ENCODE measurements at regions not wholly inside any gene's neighbourhood (a gene's known extent, or its start where the extent isn't known, plus 50 kb on each side); places are given as distances from the start of the nearest gene placed in this dataset.

- DNase-seq, result no peak
Observed at GRCh38 chr3:72255791-72256559, 471.0 kb upstream of the PROK2 start.

DNA sequence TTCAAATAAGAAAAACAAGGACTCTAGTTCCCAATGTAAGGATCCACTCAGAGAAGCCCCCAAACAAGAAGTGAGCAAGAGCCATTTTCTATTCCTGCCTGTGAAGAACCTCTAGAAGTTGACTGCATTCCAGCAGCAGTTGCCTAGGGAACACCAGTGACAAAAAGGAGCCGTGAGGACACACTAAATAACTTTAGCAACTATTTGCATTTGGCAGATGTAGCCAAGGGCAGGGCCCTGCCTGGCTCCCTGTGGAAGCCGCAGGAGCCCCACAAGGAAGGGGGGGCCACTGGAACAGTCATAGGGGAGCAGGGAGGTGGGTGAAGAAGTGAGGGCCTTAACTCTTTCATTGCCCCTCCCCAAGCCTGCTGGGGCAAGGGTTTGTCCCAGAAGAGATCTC is 470.2 kb upstream of the PROK2 start:
- DNase-seq, result no peak

GRCh38 chr3:72254483-72254882 is 469.5 kb upstream of the PROK2 start:
- DNase-seq, result no peak

DNA sequence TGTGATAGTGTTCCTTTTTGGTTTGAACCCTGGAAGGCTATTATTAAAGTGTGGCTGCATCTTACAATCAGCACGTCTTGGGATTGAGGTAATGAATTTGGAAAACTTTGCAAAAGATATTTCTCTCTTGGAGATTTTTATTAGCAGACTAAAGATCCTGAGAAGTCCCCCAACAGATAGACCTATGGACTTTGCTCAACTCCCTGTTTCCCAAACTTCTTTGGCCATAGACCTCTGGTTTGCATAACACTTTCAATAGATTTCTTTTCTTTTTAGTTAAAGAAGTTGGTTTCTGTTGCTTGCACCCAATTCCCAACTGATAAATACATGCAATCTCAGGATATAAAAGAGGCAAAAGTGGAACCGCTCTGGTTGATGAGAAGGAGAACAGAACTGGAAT is 465.8 kb upstream of the PROK2 start:
- no peak for DNase-seq

- no peak for DNase-seq
Observed at GRCh38 chr3:72248869-72249268, 463.9 kb upstream of the PROK2 start.

GRCh38 chr3:72248389-72248761 is 463.4 kb upstream of the PROK2 start:
- no peak for DNase-seq

DNA sequence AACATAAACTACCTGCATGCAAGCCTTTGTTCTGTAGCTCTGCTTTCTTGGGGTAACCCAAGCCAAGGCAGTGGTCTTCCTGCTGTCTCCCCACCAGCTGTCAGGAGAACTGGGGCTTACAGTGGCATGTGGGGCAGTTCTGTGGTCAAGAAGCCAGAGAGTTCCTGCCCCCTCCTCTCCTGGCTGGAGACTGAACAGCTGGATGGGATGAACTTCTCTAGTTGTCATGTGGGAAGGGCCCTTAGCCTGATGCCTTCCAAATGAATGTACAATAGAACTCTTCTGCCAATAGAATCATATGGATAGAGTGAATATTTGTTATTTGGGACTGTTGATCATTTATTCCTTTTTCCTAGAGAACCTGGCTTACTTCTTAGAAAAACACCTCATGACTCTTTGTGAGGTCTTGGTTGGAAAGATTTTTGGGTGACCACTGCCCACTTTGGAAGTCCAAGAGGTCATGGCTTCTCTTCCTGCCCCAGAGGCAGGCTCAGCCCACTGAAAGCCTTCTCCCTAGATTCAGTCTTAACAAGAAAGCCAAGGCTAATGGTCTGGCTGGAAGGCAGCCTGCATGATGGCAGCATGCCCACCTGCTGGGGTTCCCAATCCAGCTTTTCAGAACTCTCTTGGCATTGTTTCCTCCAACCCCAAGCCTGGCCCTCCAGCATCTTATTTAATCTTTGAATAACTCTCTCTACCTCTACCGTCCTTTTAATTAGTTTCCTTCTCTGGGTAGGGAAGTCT is 462.9 kb upstream of the PROK2 start:
- no peak for DNase-seq

DNA sequence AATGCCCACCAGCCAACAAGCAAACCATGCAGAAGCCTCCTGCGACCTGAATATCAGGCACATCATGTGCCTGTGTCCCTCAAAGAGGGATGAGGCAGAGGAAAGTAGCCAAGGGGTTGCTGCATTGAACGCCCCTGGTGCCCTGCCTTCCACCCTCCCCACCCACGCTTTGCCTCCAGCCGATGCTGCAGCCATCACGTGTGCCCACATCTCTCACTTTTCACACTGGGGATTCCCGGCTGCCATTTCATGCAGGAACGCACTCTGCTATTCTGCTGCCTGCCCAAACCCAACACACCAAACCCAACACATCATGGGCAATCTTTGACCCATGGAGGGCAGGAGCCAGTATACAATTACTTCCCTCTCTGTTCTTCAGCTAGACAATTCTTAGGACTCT is 462.2 kb upstream of the PROK2 start:
- no peak for DNase-seq

DNA sequence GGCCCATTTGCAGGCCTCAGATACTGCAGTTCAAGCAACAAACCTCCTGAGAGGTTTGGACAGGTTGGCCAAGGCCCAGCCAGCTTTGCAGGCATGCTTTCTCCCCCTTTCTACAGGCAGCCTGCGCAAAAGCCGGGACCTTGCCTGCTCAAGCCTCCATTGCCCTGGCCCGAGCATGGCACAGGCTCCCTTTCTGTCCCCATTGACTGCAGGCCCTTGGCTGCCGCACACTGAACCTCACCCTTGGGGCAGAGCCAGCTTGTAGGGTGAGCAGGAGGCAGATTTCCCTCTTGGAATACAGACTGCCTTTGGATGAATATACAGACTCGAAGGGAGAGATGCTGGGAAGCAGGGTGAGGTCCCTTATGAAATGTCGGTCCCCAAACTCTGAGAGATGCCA is 461.7 kb upstream of the PROK2 start:
- no peak for DNase-seq

DNA sequence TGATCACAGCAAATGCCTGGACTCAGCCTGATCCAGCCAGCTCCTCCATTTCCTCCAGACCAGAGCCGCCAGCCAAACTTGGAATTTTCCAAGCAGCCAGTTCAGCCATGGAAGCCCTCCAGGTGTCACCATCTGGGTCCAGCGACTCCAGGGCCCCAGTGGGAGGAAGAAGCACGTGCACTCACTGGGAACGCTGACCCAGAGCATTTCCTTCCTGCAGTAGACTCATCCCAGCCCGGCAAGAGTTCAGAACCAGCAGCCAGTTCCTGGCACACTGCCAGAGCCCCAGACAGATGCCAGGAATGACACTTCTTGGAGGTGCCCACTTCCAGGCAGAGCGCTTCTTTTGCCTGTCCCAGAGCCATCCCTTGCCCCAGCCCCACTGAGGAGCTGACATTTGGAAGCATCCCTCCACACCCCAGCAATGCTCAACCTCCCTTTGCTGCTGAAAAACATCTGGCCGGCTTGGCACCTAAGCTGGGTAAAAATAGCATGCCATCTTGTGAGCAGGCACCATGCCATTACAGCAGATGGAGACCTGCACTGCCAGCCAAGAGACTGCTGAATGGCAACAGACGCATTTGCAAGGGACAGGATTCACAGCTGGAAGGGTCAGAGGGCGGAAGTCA is 460.3 kb upstream of the PROK2 start:
- peak; percentile 61 for DNase-seq

- no peak for DNase-seq
Observed at GRCh38 chr3:72244396-72244795, 459.4 kb upstream of the PROK2 start.

- DNase-seq, result no peak
Observed at GRCh38 chr3:72242326-72242725, 457.4 kb upstream of the PROK2 start.

DNA sequence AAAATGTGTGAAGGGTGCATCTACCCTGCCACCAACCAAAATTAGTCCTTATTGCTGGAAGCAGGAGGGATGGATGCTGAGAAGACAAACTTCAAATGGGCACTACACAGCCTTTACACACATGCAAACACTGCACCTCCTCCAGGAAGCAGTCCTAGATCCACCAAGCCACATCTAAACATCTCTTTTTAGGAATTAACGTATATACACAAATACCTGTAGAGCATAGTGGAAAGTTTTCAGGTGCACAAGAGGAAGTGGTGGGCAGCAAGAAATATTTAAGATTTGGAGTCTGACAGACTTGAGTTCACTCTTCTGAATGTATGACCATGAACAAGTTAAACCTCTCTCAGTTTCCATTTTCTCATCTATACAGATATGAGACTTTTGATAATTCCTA is 456.6 kb upstream of the PROK2 start:
- DNase-seq, result no peak

DNA sequence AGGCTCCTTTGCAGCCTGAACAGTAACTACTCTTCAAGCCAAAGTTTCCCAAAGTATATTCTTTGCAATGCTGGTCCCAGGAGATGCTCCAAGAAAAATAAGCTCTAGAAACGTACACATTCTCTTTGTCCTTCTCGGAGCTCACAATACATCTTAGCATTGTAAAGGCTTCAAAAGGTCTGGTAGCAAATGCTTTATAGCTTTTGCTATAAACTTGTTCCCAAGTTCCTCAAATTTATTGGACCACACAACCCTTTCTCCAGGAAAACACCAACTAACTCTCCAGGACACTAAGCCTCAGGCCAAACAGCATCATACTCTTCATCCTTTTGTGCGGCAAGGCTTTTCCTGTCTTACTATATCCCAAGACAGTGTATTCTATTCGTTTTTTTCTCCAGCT is 455.6 kb upstream of the PROK2 start:
- no peak for DNase-seq

- DNase-seq, result no peak
Observed at GRCh38 chr3:72238801-72239200, 453.9 kb upstream of the PROK2 start.

DNA sequence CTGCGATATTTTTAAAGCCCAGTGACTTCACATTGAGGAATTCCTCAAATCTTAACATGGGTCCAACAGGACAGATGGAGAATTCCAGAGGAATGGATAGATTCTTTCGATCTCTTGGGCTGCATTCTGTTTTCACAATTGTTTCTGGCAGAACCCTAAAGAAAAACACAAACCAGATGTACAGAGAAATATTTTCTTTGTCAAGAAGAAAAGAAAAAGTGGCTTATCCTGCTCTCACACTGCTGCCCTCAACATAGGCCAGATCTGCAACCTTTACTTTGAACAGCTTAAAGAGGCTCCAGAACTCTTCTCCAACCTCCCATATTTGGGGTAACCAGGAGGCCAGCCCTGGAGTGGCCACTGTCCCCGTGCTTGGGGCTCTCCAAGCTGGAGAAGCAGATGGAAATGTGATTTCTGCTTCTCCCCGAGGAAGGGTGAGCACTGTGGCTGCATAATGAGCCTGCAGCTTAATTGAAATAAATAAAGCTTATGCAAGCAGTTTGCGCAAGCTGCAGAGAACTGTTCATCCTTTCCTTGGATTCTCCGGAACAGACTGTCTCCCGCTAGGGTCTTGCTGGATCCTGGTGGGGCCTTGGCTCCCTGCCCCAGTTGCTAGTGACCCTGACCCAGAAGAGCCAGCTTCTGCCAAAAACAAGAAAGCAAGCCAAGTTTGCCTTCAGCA is 453.2 kb upstream of the PROK2 start:
- peak; percentile 56 for DNase-seq

DNA sequence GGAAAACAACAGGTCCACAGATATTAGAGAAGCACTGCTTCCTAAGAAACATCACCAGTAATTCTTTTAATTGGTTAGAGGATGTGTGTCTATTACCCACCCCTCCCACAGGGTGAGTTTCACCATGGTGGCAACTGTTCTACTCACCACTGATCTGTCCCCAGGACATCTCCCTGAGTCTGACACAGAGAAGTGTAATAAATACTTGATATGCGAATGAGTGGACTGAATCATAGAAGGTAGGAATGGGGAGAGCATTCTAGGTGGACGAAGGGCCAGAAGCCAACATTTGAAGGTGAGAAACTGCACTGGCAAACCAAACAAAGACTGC is 452.7 kb upstream of the PROK2 start:
- DNase-seq, result no peak

GRCh38 chr3:72234391-72234790 is 449.4 kb upstream of the PROK2 start:
- no peak for DNase-seq

DNA sequence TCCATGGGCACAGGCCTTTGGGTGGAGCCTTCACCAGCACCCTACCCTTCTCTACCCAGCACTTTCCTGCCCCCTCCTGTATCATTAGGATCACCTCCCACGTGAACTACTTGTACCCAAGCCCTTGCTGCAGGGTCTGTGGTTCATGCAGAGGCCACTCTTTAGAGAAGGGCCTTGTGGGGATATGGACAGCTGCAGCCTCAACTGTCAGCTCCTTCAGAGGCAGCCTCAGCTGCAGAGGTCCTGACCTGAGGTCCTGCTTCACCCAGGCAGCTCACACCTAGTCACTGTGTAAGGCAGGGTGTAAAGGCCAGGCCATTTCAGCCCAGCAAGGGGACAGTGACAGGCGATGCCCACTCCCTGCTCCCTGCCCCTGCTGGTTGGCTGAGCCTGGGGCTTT is 448.6 kb upstream of the PROK2 start:
- no peak for DNase-seq

DNA sequence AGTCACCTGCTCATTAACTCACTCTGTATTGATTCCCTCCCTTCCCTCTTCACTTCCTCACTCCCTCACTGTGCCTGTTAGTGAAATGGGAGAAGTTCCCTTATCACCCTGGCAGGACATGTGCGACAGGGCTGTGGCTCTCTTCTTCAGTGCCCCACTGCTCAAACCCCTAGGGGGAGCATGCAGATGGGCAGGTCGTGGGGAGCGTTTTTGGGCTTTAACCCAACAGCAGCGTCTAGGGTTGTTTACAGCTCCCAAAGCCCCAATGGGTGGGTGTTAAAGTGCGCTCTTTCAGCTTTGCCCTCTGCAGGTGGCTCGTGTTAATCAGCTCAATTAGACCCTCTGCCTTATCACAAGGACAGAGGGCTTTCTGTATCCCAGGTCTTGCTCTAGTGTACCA is 447.8 kb upstream of the PROK2 start:
- DNase-seq, result no peak

- DNase-seq, result no peak
Observed at GRCh38 chr3:72232331-72232730, 447.4 kb upstream of the PROK2 start.

DNA sequence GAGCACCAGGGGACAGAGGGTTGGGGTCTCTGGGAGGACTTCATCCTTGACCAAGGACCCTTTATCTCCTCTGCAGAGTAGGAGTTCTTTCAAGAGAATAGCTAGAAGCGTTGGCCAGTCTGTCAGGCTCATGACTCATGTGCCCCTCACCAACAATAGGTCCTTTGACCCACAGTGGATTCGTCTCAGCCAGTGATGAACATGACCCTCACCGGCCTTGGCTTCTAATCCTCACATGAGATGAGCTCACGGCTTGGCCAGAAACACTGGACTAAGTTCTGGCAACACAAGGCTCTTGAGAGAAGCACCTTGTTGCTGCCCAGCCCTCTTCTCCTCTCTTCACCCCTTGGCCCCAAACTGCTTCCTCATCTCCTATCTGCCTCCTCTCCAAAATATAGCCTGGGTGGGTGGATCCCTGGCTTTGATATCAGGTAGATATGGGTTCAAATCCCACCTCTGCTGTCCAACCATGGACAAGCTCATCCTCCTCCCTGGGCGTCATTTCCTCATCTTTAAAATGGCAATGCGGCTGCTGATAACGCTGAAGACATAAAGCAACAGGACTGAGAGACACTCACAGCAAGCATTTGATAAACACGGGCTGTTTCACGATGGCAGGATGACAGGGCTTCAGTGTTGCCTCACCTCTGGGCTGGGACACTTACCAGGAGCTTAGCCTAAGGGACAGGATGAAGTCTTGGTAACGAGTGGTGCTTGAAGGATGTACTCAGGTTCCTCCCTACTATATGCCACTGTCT is 446.7 kb upstream of the PROK2 start:
- DNase-seq, result no peak

All from hindlimb muscle (tissue), 1 donor.